Activated CD8-positive, alpha-beta T cell treated with anti-CD3 and anti-CD28 coated beads for 36 hours (primary cell): ENCODE measurements at regions not wholly inside any gene's neighbourhood (a gene's known extent, or its start where the extent isn't known, plus 50 kb on each side); places are given as distances from the start of the nearest gene placed in this dataset.
A peak's percentile ranks its signal among the peaks of the same experiment; 100 is the strongest.

Source experiments
- ATAC-seq: fragments of 200-7000 bp; cut with Tn5 transposase; one replicate; pipeline ENCODE4 v1.10.0; 2021; ENCODE audit warnings: mild to moderate bottlenecking, moderate library complexity
- CTCF ChIA-PET: fragments of 350-600 bp; sonication (Branson Sonifier 250); formaldehyde crosslinking; loops from one replicate; lab custom pipeline; 2021; ENCODE audit warnings: antibody characterized with exemption; lab: Charles Lee
- POLR2A ChIA-PET: fragments of 350-600 bp; sonication (Branson Sonifier 250); formaldehyde crosslinking; loops from one replicate; lab custom pipeline; 2021; ENCODE audit warnings: antibody characterized with exemption; lab: Charles Lee
- DNase-seq: peaks from one replicate; pipeline ENCODE4 v3.0.0-alpha.2; 2020
- H3K27ac Mint-ChIP-seq: one replicate; pipeline ENCODE4 v1.8.0; 2021; ENCODE audit warnings: mild to moderate bottlenecking, mixed read lengths
- H3K27me3 Mint-ChIP-seq: one replicate; pipeline ENCODE4 v1.8.0; 2021; ENCODE audit warnings: mixed read lengths
- H3K36me3 Mint-ChIP-seq: one replicate; pipeline ENCODE4 v1.8.0; 2021; ENCODE audit warnings: low read depth, mixed read lengths
- H3K4me1 Mint-ChIP-seq: one replicate; pipeline ENCODE4 v1.8.0; 2021; ENCODE audit warnings: low read depth, mixed read lengths
- H3K4me3 Mint-ChIP-seq: one replicate; pipeline ENCODE4 v1.8.0; 2021; ENCODE audit warnings: mild to moderate bottlenecking, moderate library complexity, mixed read lengths
- H3K9me3 Mint-ChIP-seq: one replicate; pipeline ENCODE4 v1.8.0; 2021; ENCODE audit warnings: mixed read lengths
- intact Hi-C: fragments of 100-400 bp; cut with micrococcal nuclease; formaldehyde crosslinking; loops from one replicate; pipeline ENCODE4 v1.10.0; 2022
- TF ChIP-seq, protein P1 (sequence below): fragments of 200-600 bp; IDR thresholded peaks from one replicate; pipeline ENCODE4 v1.8.0; 2022; ENCODE audit warnings: antibody characterized with exemption, mild to moderate bottlenecking

GRCh38 chr3:106820726-106821362 lies 556.4 kb upstream of the CCDC54 start:
- no peak overlapping the region for H3K4me3 Mint-ChIP-seq
- no peaks in the 10 kb centered on the region for H3K9me3 Mint-ChIP-seq
- TF ChIP-seq, protein P1, sequence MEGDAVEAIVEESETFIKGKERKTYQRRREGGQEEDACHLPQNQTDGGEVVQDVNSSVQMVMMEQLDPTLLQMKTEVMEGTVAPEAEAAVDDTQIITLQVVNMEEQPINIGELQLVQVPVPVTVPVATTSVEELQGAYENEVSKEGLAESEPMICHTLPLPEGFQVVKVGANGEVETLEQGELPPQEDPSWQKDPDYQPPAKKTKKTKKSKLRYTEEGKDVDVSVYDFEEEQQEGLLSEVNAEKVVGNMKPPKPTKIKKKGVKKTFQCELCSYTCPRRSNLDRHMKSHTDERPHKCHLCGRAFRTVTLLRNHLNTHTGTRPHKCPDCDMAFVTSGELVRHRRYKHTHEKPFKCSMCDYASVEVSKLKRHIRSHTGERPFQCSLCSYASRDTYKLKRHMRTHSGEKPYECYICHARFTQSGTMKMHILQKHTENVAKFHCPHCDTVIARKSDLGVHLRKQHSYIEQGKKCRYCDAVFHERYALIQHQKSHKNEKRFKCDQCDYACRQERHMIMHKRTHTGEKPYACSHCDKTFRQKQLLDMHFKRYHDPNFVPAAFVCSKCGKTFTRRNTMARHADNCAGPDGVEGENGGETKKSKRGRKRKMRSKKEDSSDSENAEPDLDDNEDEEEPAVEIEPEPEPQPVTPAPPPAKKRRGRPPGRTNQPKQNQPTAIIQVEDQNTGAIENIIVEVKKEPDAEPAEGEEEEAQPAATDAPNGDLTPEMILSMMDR, result no peak
- CTCF ChIA-PET, result no interaction called here
- POLR2A ChIA-PET, result no interaction called here
- no peaks in the 10 kb centered on the region for H3K36me3 Mint-ChIP-seq
- H3K27ac Mint-ChIP-seq, result no peak overlapping the region
- DNase-seq, result no peak
- no peaks in the 10 kb centered on the region for H3K27me3 Mint-ChIP-seq
- H3K4me1 Mint-ChIP-seq, result no peaks in the 10 kb centered on the region
- ATAC-seq, result no peak
- intact Hi-C loops, result no loop called here

DNA sequence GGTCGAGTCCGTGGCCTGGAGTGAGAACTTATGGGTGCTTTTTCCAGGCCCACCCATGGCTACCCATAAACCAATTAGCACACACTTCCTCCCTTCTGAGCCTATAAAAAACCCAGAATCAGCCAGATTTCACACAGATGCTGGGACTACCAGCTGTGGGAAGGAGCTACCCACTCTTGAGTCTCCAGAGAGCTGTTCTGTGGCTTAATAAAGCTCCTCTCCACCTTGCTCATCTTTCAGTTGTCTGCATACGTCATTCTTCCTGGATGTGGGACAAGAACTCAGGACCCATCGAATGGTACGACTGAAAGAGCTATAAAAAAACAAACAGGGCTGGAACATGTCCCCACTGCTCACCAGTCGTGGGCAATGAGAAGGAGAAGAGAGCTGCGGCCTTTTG lies 555.4 kb upstream of the CCDC54 start:
- Mint-ChIP-seq H3K9me3 (no peaks in the 10 kb centered on the region), H3K4me3 (no peak overlapping the region), H3K27ac (no peak overlapping the region), H3K4me1 (peaks cover 2% of the 10 kb centered on the region), H3K27me3 (no peaks in the 10 kb centered on the region), H3K36me3 (no peaks in the 10 kb centered on the region)
- ChIA-PET POLR2A (no interaction called here), CTCF (no interaction called here)
- intact Hi-C loops, result no loop called here
- ATAC-seq (no peak), DNase-seq (no peak)
- TF ChIP-seq, protein P1, result no peak

DNA sequence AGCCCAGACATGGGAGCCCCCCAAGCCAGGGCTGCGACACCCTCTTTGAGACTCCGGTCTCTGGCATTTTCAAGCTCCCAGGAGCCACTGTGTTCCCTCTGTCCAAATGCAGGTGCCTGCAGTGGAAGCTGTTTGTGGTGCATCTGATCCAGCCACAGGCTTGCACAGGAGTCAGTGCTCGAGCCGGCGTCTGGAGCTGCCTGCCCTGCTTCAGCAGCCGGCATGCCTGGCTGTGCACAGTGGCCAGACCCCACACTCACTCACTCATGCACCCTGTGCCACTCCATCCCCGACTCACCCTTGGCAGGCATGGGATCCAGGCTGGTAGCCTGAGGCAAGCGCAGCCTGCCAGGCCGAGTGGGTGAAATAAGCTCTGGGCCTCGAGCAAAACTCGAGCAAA lies 555.0 kb upstream of the CCDC54 start:
- Mint-ChIP-seq H3K36me3 (no peaks in the 10 kb centered on the region), H3K9me3 (no peaks in the 10 kb centered on the region), H3K4me3 (no peak overlapping the region), H3K4me1 (peaks cover 2% of the 10 kb centered on the region), H3K27ac (no peak overlapping the region), H3K27me3 (no peaks in the 10 kb centered on the region)
- ATAC-seq (no peak), DNase-seq (no peak)
- intact Hi-C loops, result no loop called here
- POLR2A ChIA-PET, result no interaction called here
- TF ChIP-seq, protein P1, result no peak
- CTCF ChIA-PET, result no interaction called here

- Mint-ChIP-seq H3K36me3 (no peaks in the 10 kb centered on the region), H3K9me3 (no peaks in the 10 kb centered on the region), H3K4me3 (no peak overlapping the region), H3K27ac (no peak overlapping the region), H3K27me3 (no peaks in the 10 kb centered on the region), H3K4me1 (peaks cover 2% of the 10 kb centered on the region)
- no peak for DNase-seq
- no peak for ATAC-seq
- TF ChIP-seq, protein P1, result no peak
- POLR2A ChIA-PET, result no interaction called here
- CTCF ChIA-PET, result no interaction called here
- intact Hi-C loops, result no loop called here
Observed at GRCh38 chr3:106823701-106824100, 553.5 kb upstream of the CCDC54 start.

DNA sequence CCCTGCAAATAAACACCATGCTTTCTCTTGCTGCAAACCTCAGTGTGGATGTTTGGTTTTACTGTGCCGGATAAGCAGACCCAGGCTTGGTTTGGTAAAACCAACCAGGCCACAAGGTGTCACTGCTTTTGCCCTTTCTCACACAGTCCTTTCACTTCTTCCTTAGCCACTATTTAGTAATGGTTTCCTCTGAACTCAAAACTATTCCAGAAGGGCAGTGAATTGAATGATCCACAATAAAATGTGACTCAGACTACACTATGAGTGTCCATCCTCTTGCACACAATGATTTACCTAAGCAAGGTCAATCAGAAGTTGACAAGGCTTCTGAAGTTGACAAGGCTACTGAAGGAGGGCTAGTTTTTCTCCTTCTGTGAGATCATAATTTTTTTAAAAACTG lies 552.4 kb upstream of the CCDC54 start:
- Mint-ChIP-seq H3K36me3 (no peaks in the 10 kb centered on the region), H3K4me1 (peaks cover 2% of the 10 kb centered on the region), H3K9me3 (no peaks in the 10 kb centered on the region), H3K27me3 (no peaks in the 10 kb centered on the region), H3K27ac (no peak overlapping the region), H3K4me3 (no peak overlapping the region)
- peak; percentile 29 for DNase-seq
- TF ChIP-seq, protein P1, result peak; percentile 21
- ATAC-seq, result no peak
- intact Hi-C loops, result loop anchor here (5.0 kb wide), 1 partner anchor 237 kb away; no protein-coding TSS in a partner anchor
- POLR2A ChIA-PET, result no interaction called here
- CTCF ChIA-PET, result no interaction called here
